MM.1S (cell line): ENCODE measurements at regions not wholly inside any gene's neighbourhood (a gene's known extent, or its start where the extent isn't known, plus 50 kb on each side); places are given as distances from the start of the nearest gene placed in this dataset.

ENCODE experiments used
- DNase-seq: peaks from one replicate; pipeline ENCODE4 v3.0.0-alpha.2; 2015
- H2AFZ ChIP-seq: fragments of 300-600 bp; sonication (generic); 2 replicates; pipeline ENCODE4 v1.6.0; 2016; ENCODE audit warnings: antibody characterized with exemption, low read length
- H3F3A ChIP-seq: fragments of 300-600 bp; sonication (generic); 2 replicates; pipeline ENCODE4 v1.6.1; 2016; ENCODE audit warnings: mild to moderate bottlenecking, antibody characterized with exemption, low read length, moderate library complexity, mixed read lengths; ENCODE audit not compliant: insufficient read depth
- H3K27ac ChIP-seq: fragments of 300-600 bp; sonication (generic); 2 replicates; pipeline ENCODE4 v1.5.1; 2016; ENCODE audit warnings: mild to moderate bottlenecking, low read length
- H3K27me3 ChIP-seq: fragments of 300-600 bp; sonication (generic); replicated peaks from 2 replicates; pipeline ENCODE4 v1.6.0; 2016; ENCODE audit warnings: low read length; ENCODE audit not compliant: insufficient read depth
- H3K36me3 ChIP-seq: fragments of 300-600 bp; sonication (generic); replicated peaks from 2 replicates; pipeline ENCODE4 v1.6.1; 2016; ENCODE audit warnings: mild to moderate bottlenecking, low read length, mixed read lengths; ENCODE audit not compliant: insufficient read depth
- H3K4me1 ChIP-seq: fragments of 300-600 bp; sonication (generic); 2 replicates; pipeline ENCODE4 v1.6.1; 2016; ENCODE audit warnings: low read length, mixed read lengths
- H3K4me2 ChIP-seq: fragments of 300-600 bp; sonication (generic); 2 replicates; pipeline ENCODE4 v1.6.0; 2016; ENCODE audit warnings: low read depth, low read length
- H3K4me3 ChIP-seq: fragments of 300-600 bp; sonication (generic); 2 replicates; pipeline ENCODE4 v1.5.1; 2016; ENCODE audit warnings: low read length, mixed read lengths
- H3K79me2 ChIP-seq: fragments of 300-600 bp; sonication (generic); 2 replicates; pipeline ENCODE4 v1.6.1; 2016; ENCODE audit warnings: mixed run types, low read length, mixed read lengths
- H3K9ac ChIP-seq: fragments of 300-600 bp; sonication (generic); 2 replicates; pipeline ENCODE4 v1.6.1; 2016; ENCODE audit warnings: low read length, mixed read lengths
- H3K9me2 ChIP-seq: fragments of 300-600 bp; sonication (generic); replicated peaks from 2 replicates; pipeline ENCODE4 v1.6.1; 2016; ENCODE audit warnings: mild to moderate bottlenecking, low read length, mixed read lengths; ENCODE audit not compliant: insufficient read depth
- H3K9me3 ChIP-seq: fragments of 300-600 bp; sonication (generic); replicated peaks from 2 replicates; pipeline ENCODE4 v1.6.1; 2016; ENCODE audit warnings: mild to moderate bottlenecking, low read length, mixed read lengths; ENCODE audit not compliant: insufficient read depth
- H4K20me1 ChIP-seq: fragments of 300-600 bp; sonication (generic); 2 replicates; pipeline ENCODE4 v1.6.1; 2016; ENCODE audit warnings: mild to moderate bottlenecking, low read length, moderate library complexity, mixed read lengths; ENCODE audit not compliant: insufficient read depth
- EZH2 ChIP-seq: fragments of 300-600 bp; sonication (generic); optimal IDR thresholded peaks from 2 replicates; pipeline ENCODE3; 2017; ENCODE audit warnings: low read depth, mild to moderate bottlenecking, antibody characterized with exemption, low read length, mixed read lengths
- EZH2phosphoT487 ChIP-seq: fragments of 300-600 bp; sonication (generic); IDR thresholded peaks from 2 replicates; pipeline ENCODE4 v1.6.1; 2018; ENCODE audit warnings: antibody characterized with exemption, low read length
- TF ChIP-seq, protein P1 (sequence below): fragments of 300-600 bp; sonication (generic); IDR thresholded peaks from 2 replicates; pipeline ENCODE4 v1.5.1; 2016; ENCODE audit warnings: antibody characterized with exemption, low read length, mixed read lengths

DNA sequence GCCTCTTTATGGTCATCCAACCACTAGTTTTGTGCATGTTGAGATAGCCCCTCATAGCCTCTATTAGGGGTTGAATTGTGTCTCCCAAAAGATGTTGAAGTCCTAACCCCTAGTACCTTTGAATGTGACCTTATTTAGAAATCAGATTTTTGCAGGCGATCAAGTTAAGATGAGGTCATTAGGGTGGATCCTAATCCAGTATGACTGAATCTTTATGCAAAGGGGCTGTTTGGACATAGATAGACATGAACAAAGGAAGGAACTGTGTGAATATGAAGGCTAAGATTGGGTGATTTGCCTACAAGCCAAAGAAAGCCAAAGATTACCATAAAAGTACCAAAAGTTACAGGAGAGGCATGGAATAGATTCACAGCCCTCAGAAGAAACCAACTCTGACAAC is 209.6 kb downstream of the NUAK1 start:
- no peak for DNase-seq
- no peaks in the 10 kb centered on the region for H3K9me2 ChIP-seq
- no peaks in the 10 kb centered on the region for H3K9me3 ChIP-seq
- no peak overlapping the region for H2AFZ ChIP-seq
- no peak overlapping the region for H3K4me2 ChIP-seq
- H3K79me2 ChIP-seq, result no peaks in the 10 kb centered on the region
- no peaks in the 10 kb centered on the region for H3K4me1 ChIP-seq
- no peak for TF ChIP-seq EZH2phosphoT487
- no peak for TF ChIP-seq EZH2
- TF ChIP-seq, protein P1, sequence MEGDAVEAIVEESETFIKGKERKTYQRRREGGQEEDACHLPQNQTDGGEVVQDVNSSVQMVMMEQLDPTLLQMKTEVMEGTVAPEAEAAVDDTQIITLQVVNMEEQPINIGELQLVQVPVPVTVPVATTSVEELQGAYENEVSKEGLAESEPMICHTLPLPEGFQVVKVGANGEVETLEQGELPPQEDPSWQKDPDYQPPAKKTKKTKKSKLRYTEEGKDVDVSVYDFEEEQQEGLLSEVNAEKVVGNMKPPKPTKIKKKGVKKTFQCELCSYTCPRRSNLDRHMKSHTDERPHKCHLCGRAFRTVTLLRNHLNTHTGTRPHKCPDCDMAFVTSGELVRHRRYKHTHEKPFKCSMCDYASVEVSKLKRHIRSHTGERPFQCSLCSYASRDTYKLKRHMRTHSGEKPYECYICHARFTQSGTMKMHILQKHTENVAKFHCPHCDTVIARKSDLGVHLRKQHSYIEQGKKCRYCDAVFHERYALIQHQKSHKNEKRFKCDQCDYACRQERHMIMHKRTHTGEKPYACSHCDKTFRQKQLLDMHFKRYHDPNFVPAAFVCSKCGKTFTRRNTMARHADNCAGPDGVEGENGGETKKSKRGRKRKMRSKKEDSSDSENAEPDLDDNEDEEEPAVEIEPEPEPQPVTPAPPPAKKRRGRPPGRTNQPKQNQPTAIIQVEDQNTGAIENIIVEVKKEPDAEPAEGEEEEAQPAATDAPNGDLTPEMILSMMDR, result no peak
- no peaks in the 10 kb centered on the region for H3K27me3 ChIP-seq
- H3F3A ChIP-seq, result no peaks in the 10 kb centered on the region
- H3K27ac ChIP-seq, result no peak overlapping the region
- no peaks in the 10 kb centered on the region for H4K20me1 ChIP-seq
- no peak overlapping the region for H3K9ac ChIP-seq
- no peaks in the 10 kb centered on the region for H3K36me3 ChIP-seq
- no peak overlapping the region for H3K4me3 ChIP-seq

DNA sequence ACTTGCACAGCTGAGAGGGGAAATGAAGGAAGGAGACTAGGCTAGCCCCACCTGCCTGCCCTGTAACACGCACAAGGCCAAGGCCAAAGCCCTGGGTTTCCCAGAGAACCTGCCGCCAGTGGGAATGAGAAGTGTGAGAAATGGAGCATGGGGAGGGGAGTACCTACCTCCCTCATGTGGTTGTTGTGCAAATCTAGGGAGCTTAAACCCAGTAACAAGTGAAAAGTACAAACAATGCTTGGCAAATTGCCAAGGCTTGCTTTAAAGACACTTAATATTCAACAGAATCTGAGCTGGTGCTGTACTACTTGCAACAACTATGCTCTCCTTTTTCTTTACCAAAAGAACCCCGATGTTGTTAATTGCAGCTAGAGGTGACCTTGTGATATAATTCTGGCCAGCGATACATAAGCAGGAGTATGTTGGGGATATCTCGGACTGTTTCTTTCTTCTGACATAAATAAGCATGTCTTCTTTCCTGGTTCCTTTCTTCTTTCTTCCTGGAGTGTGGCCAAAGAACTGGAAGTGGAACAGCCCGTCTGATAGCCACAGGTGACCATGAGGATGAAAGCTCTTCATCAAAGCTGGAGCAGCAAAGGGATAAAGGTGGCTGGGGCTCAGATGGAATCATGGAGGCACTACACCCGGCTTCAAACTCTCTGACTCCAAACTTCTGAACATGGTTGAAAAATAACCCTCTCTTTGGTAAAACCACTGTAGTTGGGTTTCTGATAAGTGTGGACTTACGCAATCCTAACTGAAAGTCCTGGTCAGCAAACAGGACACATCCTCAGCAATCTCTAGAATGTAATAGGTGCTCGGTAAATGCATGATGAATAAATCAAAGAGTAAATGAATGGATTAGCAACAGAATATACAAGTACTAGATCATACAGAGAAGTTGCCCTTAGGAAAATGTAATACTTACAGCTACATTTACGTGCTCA is 207.9 kb downstream of the NUAK1 start:
- DNase-seq, result no peak
- no peaks in the 10 kb centered on the region for H3K27me3 ChIP-seq
- H3K36me3 ChIP-seq, result no peaks in the 10 kb centered on the region
- TF ChIP-seq EZH2phosphoT487, result no peak
- no peak for TF ChIP-seq EZH2
- TF ChIP-seq, protein P1, result no peak
- H3K27ac ChIP-seq, result no peak overlapping the region
- H3K9ac ChIP-seq, result no peak overlapping the region
- no peaks in the 10 kb centered on the region for H3K9me3 ChIP-seq
- H2AFZ ChIP-seq, result no peak overlapping the region
- no peaks in the 10 kb centered on the region for H4K20me1 ChIP-seq
- H3K79me2 ChIP-seq, result no peaks in the 10 kb centered on the region
- no peak overlapping the region for H3K4me3 ChIP-seq
- H3F3A ChIP-seq, result no peaks in the 10 kb centered on the region
- H3K4me2 ChIP-seq, result no peak overlapping the region
- H3K9me2 ChIP-seq, result no peaks in the 10 kb centered on the region
- no peaks in the 10 kb centered on the region for H3K4me1 ChIP-seq

DNA sequence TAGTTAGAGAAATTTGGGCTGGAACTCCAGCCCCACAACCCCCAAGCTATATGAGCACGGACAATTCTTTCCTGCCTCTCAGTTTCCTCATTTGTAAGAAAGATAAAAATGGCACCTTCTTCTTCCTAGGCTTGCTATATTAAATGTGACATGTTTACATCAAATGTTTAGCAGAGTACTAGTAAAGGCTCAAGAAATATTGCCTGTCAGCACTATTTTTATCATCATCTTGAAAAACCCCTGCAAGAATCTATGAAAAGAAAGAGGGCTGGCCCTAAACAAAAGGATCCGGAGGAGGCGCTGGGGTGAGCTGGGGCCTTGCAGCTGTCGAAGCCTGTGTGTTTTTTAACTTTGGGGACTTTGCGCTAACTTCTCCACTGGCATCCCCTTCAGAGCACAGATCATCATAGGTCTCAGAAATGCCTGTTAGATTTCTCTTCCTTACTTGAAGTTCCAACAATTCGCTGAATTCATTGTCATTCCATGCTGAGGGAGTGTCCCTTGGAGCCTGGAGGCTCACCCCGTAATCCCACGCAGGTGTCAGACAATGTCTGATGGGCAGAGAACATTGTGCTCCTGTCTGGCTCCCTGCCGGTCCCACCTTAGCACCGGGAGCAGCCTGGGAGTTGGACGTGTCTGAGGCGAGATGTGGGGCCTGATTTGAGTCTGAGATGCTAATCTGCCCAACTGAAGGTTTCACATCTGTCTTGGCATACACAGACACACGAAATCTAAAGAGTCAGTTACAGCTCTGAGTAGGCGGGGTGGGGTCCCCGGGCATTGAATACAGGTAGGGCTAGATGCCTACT is 206.8 kb downstream of the NUAK1 start:
- Histone ChIP-seq H3K9me2 (no peaks in the 10 kb centered on the region), H3K27ac (no peak overlapping the region), H3K79me2 (no peaks in the 10 kb centered on the region), H3F3A (no peaks in the 10 kb centered on the region), H3K4me1 (no peaks in the 10 kb centered on the region), H3K4me3 (no peak overlapping the region), H2AFZ (no peak overlapping the region), H3K4me2 (no peak overlapping the region), H3K9me3 (no peaks in the 10 kb centered on the region), H3K36me3 (no peaks in the 10 kb centered on the region), H4K20me1 (no peaks in the 10 kb centered on the region), H3K27me3 (no peaks in the 10 kb centered on the region), H3K9ac (no peak overlapping the region)
- TF ChIP-seq, protein P1, result no peak
- no peak for TF ChIP-seq EZH2
- no peak for TF ChIP-seq EZH2phosphoT487
- DNase-seq, result no peak
